HG03432 (cell line): ENCODE measurements at regions not wholly inside any gene's neighbourhood (a gene's known extent, or its start where the extent isn't known, plus 50 kb on each side); places are given as distances from the start of the nearest gene placed in this dataset.
A peak's percentile ranks its signal among the peaks of the same experiment; 100 is the strongest.

Experiments
- ATAC-seq: cut with Tn5 transposase; IDR thresholded peaks from one replicate; pipeline ENCODE4 v1.9.1; 2021; ENCODE audit warnings: mild to moderate bottlenecking, moderate library complexity; ENCODE audit not compliant: unreplicated experiment

GRCh38 chr13:83618966-83619365 lies 263.3 kb downstream of the SLITRK1 start:
- ATAC-seq: no peak

GRCh38 chr13:83613524-83613923 lies 268.8 kb downstream of the SLITRK1 start:
- no peak for ATAC-seq

- ATAC-seq: no peak
Measured at GRCh38 chr13:83601539-83601938, 280.7 kb downstream of the SLITRK1 start.

- ATAC-seq: no peak
Measured at GRCh38 chr13:83592095-83592494, 290.2 kb downstream of the SLITRK1 start.

- ATAC-seq: no peak
Measured at GRCh38 chr13:83589814-83590213, 292.5 kb downstream of the SLITRK1 start.

- no peak for ATAC-seq
Measured at GRCh38 chr13:83577183-83577582, 305.1 kb downstream of the SLITRK1 start.

GRCh38 chr13:83568019-83568418 lies 314.3 kb downstream of the SLITRK1 start:
- ATAC-seq: peak; percentile 64

GRCh38 chr13:83563499-83563898 lies 318.8 kb downstream of the SLITRK1 start:
- ATAC-seq: no peak

GRCh38 chr13:83557845-83558244 lies 324.4 kb downstream of the SLITRK1 start:
- no peak for ATAC-seq

- no peak for ATAC-seq
Measured at GRCh38 chr13:83549671-83550070, 332.6 kb downstream of the SLITRK1 start.

- ATAC-seq: no peak
Measured at GRCh38 chr13:83547043-83547442, 335.2 kb downstream of the SLITRK1 start.

GRCh38 chr13:83546476-83546875 lies 335.8 kb downstream of the SLITRK1 start:
- no peak for ATAC-seq

GRCh38 chr13:83538636-83539035 lies 343.6 kb downstream of the SLITRK1 start:
- ATAC-seq: no peak

- ATAC-seq: no peak
Measured at GRCh38 chr13:83536941-83537340, 345.3 kb downstream of the SLITRK1 start.

- ATAC-seq: no peak
Measured at GRCh38 chr13:83536153-83536552, 346.1 kb downstream of the SLITRK1 start.

- ATAC-seq: no peak
Measured at GRCh38 chr13:83532809-83533208, 349.5 kb downstream of the SLITRK1 start.

- no peak for ATAC-seq
Measured at GRCh38 chr13:83531022-83531421, 351.3 kb downstream of the SLITRK1 start.

- ATAC-seq: no peak
Measured at GRCh38 chr13:83516781-83517180, 365.5 kb downstream of the SLITRK1 start.

- no peak for ATAC-seq
Measured at GRCh38 chr13:83515268-83516015, 366.8 kb downstream of the SLITRK1 start.

GRCh38 chr13:83508771-83509301 lies 373.4 kb downstream of the SLITRK1 start:
- ATAC-seq: no peak

GRCh38 chr13:83503424-83503823 lies 378.9 kb downstream of the SLITRK1 start:
- no peak for ATAC-seq

GRCh38 chr13:83499286-83499685 lies 383.0 kb downstream of the SLITRK1 start:
- no peak for ATAC-seq
